ENCODE measurements at regions not wholly inside any gene's neighbourhood (a gene's known extent, or its start where the extent isn't known, plus 50 kb on each side); places are given as distances from the start of the nearest gene placed in this dataset.
A peak's percentile ranks its signal among the peaks of the same experiment; 100 is the strongest.

DNA sequence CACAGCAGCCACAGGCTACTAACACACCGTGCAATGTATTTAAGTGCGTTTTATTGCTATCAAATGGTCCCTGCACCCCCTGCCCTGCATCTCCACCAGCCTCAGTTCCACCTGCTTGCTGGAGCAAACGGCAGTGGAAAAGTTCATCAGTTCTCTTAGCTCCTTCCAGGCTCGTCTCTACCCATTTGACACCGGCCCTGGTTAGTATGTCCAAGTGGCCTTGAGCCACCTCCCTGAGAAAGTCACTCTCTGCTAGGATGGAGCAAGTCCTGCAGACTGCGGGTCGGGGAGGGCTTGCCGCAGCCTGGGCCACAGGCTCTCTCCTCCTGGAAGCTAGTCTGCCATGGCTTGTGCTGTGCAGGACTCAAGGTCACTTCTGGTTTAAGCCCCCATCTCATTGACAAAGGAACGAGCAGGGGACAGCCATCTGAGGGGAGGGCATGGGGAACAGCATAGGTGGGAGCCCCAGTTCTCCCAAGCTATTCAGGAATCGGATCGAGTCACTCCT is 74.9 kb downstream of the RHOB start:
- DNase-seq (ENCODE audit: low spot score) = no peak
- H4K91ac ChIP-seq (ENCODE audit: low read depth, low read length, poor library complexity) = no peak overlapping the region
- H2AK5ac ChIP-seq (ENCODE audit: low read depth, low read length) = peak overlapping the region; percentile 56
- H3K4ac ChIP-seq (ENCODE audit: low read length) = no peak overlapping the region
- no peaks in the 10 kb centered on the region for H3K79me1 ChIP-seq (ENCODE audit: low read depth, low read length)
- no peak overlapping the region for H3K9ac ChIP-seq (ENCODE audit: low read depth, low read length, poor library complexity)
- H3K4me1 ChIP-seq (ENCODE audit: control insufficient read depth in 2 of 2, insufficient read depth in 1 of 2, low read depth in 1 of 2, low read length in 2 of 2) = peaks cover 14 to 18% of the 10 kb centered on the region in 2 donors
- H3K36me3 ChIP-seq (replicated peaks in 1 of 2; ENCODE audit: control insufficient read depth in 2 of 2, insufficient read depth in 2 of 2, low read length in 2 of 2) = no peaks in the 10 kb centered on the region
- H3K27me3 ChIP-seq (ENCODE audit: control insufficient read depth in 3 of 3, insufficient read depth in 3 of 3, low read depth in 1 of 3, low read length in 3 of 3) = no peaks in the 10 kb centered on the region
- H3K9me3 ChIP-seq (replicated peaks in 1 of 2; ENCODE audit: control insufficient read depth in 2 of 2, insufficient read depth in 1 of 2, low read depth in 1 of 2, low read length in 2 of 2) = peaks cover 0 to 4% of the 10 kb centered on the region in 2 donors
- H3K23ac ChIP-seq (ENCODE audit: low read depth, low read length, poor library complexity) = peak overlapping the region; percentile 27
- no peak overlapping the region for H2AFZ ChIP-seq (ENCODE audit: low read length)
- H2BK15ac ChIP-seq (ENCODE audit: low read length) = no peak overlapping the region
- H4K8ac ChIP-seq (ENCODE audit: low read depth, low read length) = no peak overlapping the region
- no CpG with 5 or more reads among the region's 11 CpGs for WGBS, 2 donors (ENCODE audit: extremely low coverage in 2 of 2, insufficient read length in 2 of 2, insufficient replicate concordance in 1 of 2)
- no peak overlapping the region for H3K4me2 ChIP-seq (ENCODE audit: insufficient read depth, low read length, poor library complexity, severe bottlenecking)
- H3K14ac ChIP-seq (ENCODE audit: low read length) = peak overlapping the region; percentile 6
- H2BK5ac ChIP-seq (ENCODE audit: low read length) = no peak overlapping the region
- H2BK12ac ChIP-seq (ENCODE audit: low read length) = no peak overlapping the region
- H3K18ac ChIP-seq (ENCODE audit: low read length) = peak overlapping the region; percentile 57
- H3K4me3 ChIP-seq (ENCODE audit: low read length in 2 of 2) = no peak overlapping the region
- no peak overlapping the region for H3K27ac ChIP-seq (replicated peaks; ENCODE audit: low read length)
- H2BK120ac ChIP-seq (ENCODE audit: low read depth, low read length) = no peak overlapping the region

- Histone ChIP-seq H2BK5ac (ENCODE audit: low read length) (no peak overlapping the region), H3K18ac (ENCODE audit: low read length) (no peak overlapping the region), H3K9me3 (replicated peaks in 1 of 2; ENCODE audit: control insufficient read depth in 2 of 2, insufficient read depth in 1 of 2, low read depth in 1 of 2, low read length in 2 of 2) (peaks cover 0 to 4% of the 10 kb centered on the region in 2 donors), H2AFZ (ENCODE audit: low read length) (no peak overlapping the region), H2BK120ac (ENCODE audit: low read depth, low read length) (no peak overlapping the region), H4K91ac (ENCODE audit: low read depth, low read length, poor library complexity) (no peak overlapping the region), H3K9ac (ENCODE audit: low read depth, low read length, poor library complexity) (no peak overlapping the region), H3K23ac (ENCODE audit: low read depth, low read length, poor library complexity) (no peak overlapping the region), H3K14ac (ENCODE audit: low read length) (no peak overlapping the region), H3K4me1 (ENCODE audit: control insufficient read depth in 2 of 2, insufficient read depth in 1 of 2, low read depth in 1 of 2, low read length in 2 of 2) (peaks cover 11 to 13% of the 10 kb centered on the region in 2 donors), H2BK15ac (ENCODE audit: low read length) (no peak overlapping the region), H3K27ac (replicated peaks; ENCODE audit: low read length) (no peak overlapping the region), H3K27me3 (ENCODE audit: control insufficient read depth in 3 of 3, insufficient read depth in 3 of 3, low read depth in 1 of 3, low read length in 3 of 3) (no peaks in the 10 kb centered on the region), H3K36me3 (replicated peaks in 1 of 2; ENCODE audit: control insufficient read depth in 2 of 2, insufficient read depth in 2 of 2, low read length in 2 of 2) (no peaks in the 10 kb centered on the region), H3K79me1 (ENCODE audit: low read depth, low read length) (no peaks in the 10 kb centered on the region), H3K4ac (ENCODE audit: low read length) (no peak overlapping the region), H2BK12ac (ENCODE audit: low read length) (no peak overlapping the region), H2AK5ac (ENCODE audit: low read depth, low read length) (no peak overlapping the region), H3K4me2 (ENCODE audit: insufficient read depth, low read length, poor library complexity, severe bottlenecking) (no peak overlapping the region), H4K8ac (ENCODE audit: low read depth, low read length) (no peak overlapping the region), H3K4me3 (ENCODE audit: low read length in 2 of 2) (no peak overlapping the region)
- no peak for DNase-seq (ENCODE audit: low spot score)
- WGBS, 2 donors (ENCODE audit: extremely low coverage in 2 of 2, insufficient read length in 2 of 2, insufficient replicate concordance in 1 of 2) = no CpG with 5 or more reads among the region's 8 CpGs
These were observed 76.4 kb downstream of the RHOB start for GRCh38 chr2:20523073-20523798.

GRCh38 chr2:20523799-20524187 is 76.9 kb downstream of the RHOB start:
- H4K8ac ChIP-seq (ENCODE audit: low read depth, low read length) = no peak overlapping the region
- no peak overlapping the region for H3K4me3 ChIP-seq (ENCODE audit: low read length in 2 of 2)
- DNase-seq (ENCODE audit: low spot score) = no peak
- H3K23ac ChIP-seq (ENCODE audit: low read depth, low read length, poor library complexity) = no peak overlapping the region
- no peak overlapping the region for H3K14ac ChIP-seq (ENCODE audit: low read length)
- H3K4me2 ChIP-seq (ENCODE audit: insufficient read depth, low read length, poor library complexity, severe bottlenecking) = no peak overlapping the region
- peaks cover 0 to 4% of the 10 kb centered on the region in 2 donors for H3K9me3 ChIP-seq (replicated peaks in 1 of 2; ENCODE audit: control insufficient read depth in 2 of 2, insufficient read depth in 1 of 2, low read depth in 1 of 2, low read length in 2 of 2)
- H4K91ac ChIP-seq (ENCODE audit: low read depth, low read length, poor library complexity) = no peak overlapping the region
- H3K27ac ChIP-seq (replicated peaks; ENCODE audit: low read length) = no peak overlapping the region
- no peaks in the 10 kb centered on the region for H3K79me1 ChIP-seq (ENCODE audit: low read depth, low read length)
- no peak overlapping the region for H2BK120ac ChIP-seq (ENCODE audit: low read depth, low read length)
- no peak overlapping the region for H2AFZ ChIP-seq (ENCODE audit: low read length)
- WGBS, 2 donors (ENCODE audit: extremely low coverage in 2 of 2, insufficient read length in 2 of 2, insufficient replicate concordance in 1 of 2) = no CpG with 5 or more reads among the region's 5 CpGs
- H3K36me3 ChIP-seq (replicated peaks in 1 of 2; ENCODE audit: control insufficient read depth in 2 of 2, insufficient read depth in 2 of 2, low read length in 2 of 2) = no peaks in the 10 kb centered on the region
- no peak overlapping the region for H2BK12ac ChIP-seq (ENCODE audit: low read length)
- H3K18ac ChIP-seq (ENCODE audit: low read length) = peak overlapping the region; percentile 73
- H2BK5ac ChIP-seq (ENCODE audit: low read length) = no peak overlapping the region
- no peak overlapping the region for H2AK5ac ChIP-seq (ENCODE audit: low read depth, low read length)
- no peak overlapping the region for H3K9ac ChIP-seq (ENCODE audit: low read depth, low read length, poor library complexity)
- no peak overlapping the region for H2BK15ac ChIP-seq (ENCODE audit: low read length)
- no peaks in the 10 kb centered on the region for H3K27me3 ChIP-seq (ENCODE audit: control insufficient read depth in 3 of 3, insufficient read depth in 3 of 3, low read depth in 1 of 3, low read length in 3 of 3)
- H3K4me1 ChIP-seq (ENCODE audit: control insufficient read depth in 2 of 2, insufficient read depth in 1 of 2, low read depth in 1 of 2, low read length in 2 of 2) = peaks cover 11 to 13% of the 10 kb centered on the region in 2 donors
- H3K4ac ChIP-seq (ENCODE audit: low read length) = no peak overlapping the region

DNA sequence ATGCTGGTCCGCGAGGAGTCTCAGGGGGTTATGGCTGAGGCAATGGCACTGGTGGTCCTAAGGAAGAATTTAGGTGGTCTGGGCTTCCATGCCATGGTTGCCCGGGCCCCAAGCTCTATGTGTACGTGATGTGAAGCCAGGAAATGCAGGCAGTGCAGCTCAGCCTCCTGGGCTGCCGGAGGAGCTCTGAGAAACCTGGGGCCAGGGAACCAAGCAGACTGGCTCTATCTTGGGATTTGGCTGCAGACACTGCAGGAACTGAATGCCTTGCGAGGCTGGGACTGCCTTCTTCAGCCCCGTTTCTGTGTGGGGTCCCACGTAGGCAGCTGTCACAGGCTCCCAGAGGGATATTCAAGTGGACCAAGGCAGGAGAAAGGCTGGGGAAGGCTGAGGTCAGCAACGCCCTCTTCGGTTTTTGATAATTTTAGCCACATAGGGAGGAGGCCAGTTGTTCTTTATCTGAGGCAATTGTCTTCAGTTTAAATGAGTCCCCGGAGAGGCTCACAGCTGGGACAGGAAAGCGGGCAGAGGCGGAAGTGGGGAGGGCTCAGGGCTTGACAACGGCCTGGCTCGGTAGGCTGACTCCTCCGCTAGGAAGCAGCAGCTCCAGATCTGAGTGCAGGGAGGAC is 77.7 kb downstream of the RHOB start:
- no peak overlapping the region for H3K4me2 ChIP-seq (ENCODE audit: insufficient read depth, low read length, poor library complexity, severe bottlenecking)
- H3K9ac ChIP-seq (ENCODE audit: low read depth, low read length, poor library complexity) = peak overlapping the region; percentile 56
- H3K4ac ChIP-seq (ENCODE audit: low read length) = no peak overlapping the region
- no peak for DNase-seq (ENCODE audit: low spot score)
- no peaks in the 10 kb centered on the region for H3K36me3 ChIP-seq (replicated peaks in 1 of 2; ENCODE audit: control insufficient read depth in 2 of 2, insufficient read depth in 2 of 2, low read length in 2 of 2)
- H3K27me3 ChIP-seq (ENCODE audit: control insufficient read depth in 3 of 3, insufficient read depth in 3 of 3, low read depth in 1 of 3, low read length in 3 of 3) = no peaks in the 10 kb centered on the region
- peak overlapping the region; percentile 88 for H2BK120ac ChIP-seq (ENCODE audit: low read depth, low read length)
- H4K91ac ChIP-seq (ENCODE audit: low read depth, low read length, poor library complexity) = no peak overlapping the region
- no peaks in the 10 kb centered on the region for H3K9me3 ChIP-seq (replicated peaks in 1 of 2; ENCODE audit: control insufficient read depth in 2 of 2, insufficient read depth in 1 of 2, low read depth in 1 of 2, low read length in 2 of 2)
- H2AFZ ChIP-seq (ENCODE audit: low read length) = peak overlapping the region; percentile 80
- H3K4me3 ChIP-seq (ENCODE audit: low read length in 2 of 2) = peak overlapping the region in 1 of 2 donors; percentile 35
- peak overlapping the region; percentile 12 for H3K27ac ChIP-seq (replicated peaks; ENCODE audit: low read length)
- H3K14ac ChIP-seq (ENCODE audit: low read length) = peak overlapping the region; percentile 3
- H3K23ac ChIP-seq (ENCODE audit: low read depth, low read length, poor library complexity) = no peak overlapping the region
- peak overlapping the region; percentile 86 for H2BK12ac ChIP-seq (ENCODE audit: low read length)
- H2BK5ac ChIP-seq (ENCODE audit: low read length) = peak overlapping the region; percentile 70
- no peak overlapping the region for H2BK15ac ChIP-seq (ENCODE audit: low read length)
- H3K79me1 ChIP-seq (ENCODE audit: low read depth, low read length) = no peaks in the 10 kb centered on the region
- peaks cover 11 to 13% of the 10 kb centered on the region in 2 donors for H3K4me1 ChIP-seq (ENCODE audit: control insufficient read depth in 2 of 2, insufficient read depth in 1 of 2, low read depth in 1 of 2, low read length in 2 of 2)
- peak overlapping the region; percentile 88 for H3K18ac ChIP-seq (ENCODE audit: low read length)
- H2AK5ac ChIP-seq (ENCODE audit: low read depth, low read length) = peak overlapping the region; percentile 8
- WGBS, 2 donors (ENCODE audit: extremely low coverage in 2 of 2, insufficient read length in 2 of 2, insufficient replicate concordance in 1 of 2) = no CpG with 5 or more reads among the region's 16 CpGs
- no peak overlapping the region for H4K8ac ChIP-seq (ENCODE audit: low read depth, low read length)

Measured in neuronal stem cell (in vitro differentiated cells).